ENCODE measurements at regions not wholly inside any gene's neighbourhood (a gene's known extent, or its start where the extent isn't known, plus 50 kb on each side); places are given as distances from the start of the nearest gene placed in this dataset.

DNA sequence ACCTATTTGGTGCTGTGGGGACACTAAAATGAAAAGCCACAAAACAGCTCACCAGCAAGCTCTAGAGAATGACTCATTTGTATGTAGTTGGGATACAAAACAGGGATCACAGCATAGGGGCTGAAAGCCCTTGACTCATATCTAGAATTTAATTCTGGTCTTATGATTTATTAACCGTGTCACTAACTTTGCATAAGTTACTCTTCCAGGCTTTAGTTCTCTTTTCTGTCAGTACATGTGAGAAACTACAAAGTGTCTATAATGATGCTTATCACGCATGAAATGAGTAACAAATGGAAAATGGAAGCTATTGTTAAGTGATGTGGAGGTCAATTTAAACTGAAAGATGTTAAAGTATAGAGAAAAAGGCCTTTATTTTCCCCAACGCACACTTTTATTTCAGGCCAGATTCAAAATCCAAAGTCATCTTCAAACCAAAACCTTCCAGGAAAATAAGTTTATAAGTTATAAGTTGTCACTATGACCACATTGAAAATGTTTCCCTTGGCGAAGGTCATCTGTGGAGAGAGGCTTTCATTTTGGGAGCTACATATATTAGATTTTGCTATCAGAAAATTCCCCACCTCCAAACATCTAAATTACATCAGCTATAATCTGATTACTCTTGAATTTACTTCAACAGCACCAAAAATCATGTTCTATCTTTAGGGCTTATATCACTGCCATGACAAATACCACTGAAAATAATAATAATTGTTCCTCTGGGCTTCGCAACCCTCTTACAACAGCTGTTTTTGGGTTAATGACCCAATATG, 430.5 kb downstream of the MRPL39 start:
- peaks cover 3% of the 10 kb centered on the region; the same call in 1 of the 2 replicates for H3K9me3 ChIP-seq (ENCODE audit: insufficient read depth, low read depth, low read length)
- H3K9ac ChIP-seq (ENCODE audit: low read depth, low read length, poor library complexity, severe bottlenecking), result no peak overlapping the region
- TF ChIP-seq CTCF (conservative IDR thresholded peaks at IDR 0.05; ENCODE audit: low read length) (no peak), EZH2phosphoT487 (IDR thresholded peaks at IDR 0.05; ENCODE audit: borderline replicate concordance) (no peak)
- no peaks in the 10 kb centered on the region for H3K79me2 ChIP-seq (ENCODE audit: insufficient read depth, low read length)
- no peaks in the 10 kb centered on the region for H4K20me1 ChIP-seq (ENCODE audit: insufficient read depth, low read length, poor library complexity, severe bottlenecking)
- no peak overlapping the region for H3K4me2 ChIP-seq (ENCODE audit: low read depth, low read length, poor library complexity, severe bottlenecking)
- no peaks in the 10 kb centered on the region for H3K36me3 ChIP-seq (ENCODE audit: insufficient read depth, low read length)
- H3K4me3 ChIP-seq (ENCODE audit: low read length, poor library complexity, severe bottlenecking), result no peak overlapping the region
- H3K9me2 ChIP-seq (replicated peaks; ENCODE audit: low read depth, low read length), result no peaks in the 10 kb centered on the region
- H2AFZ ChIP-seq (ENCODE audit: low read length), result no peak overlapping the region
- H3F3A ChIP-seq (ENCODE audit: low read depth), result no peaks in the 10 kb centered on the region
- H3K4me1 ChIP-seq (ENCODE audit: insufficient read depth, low read length, poor library complexity, severe bottlenecking), result no peaks in the 10 kb centered on the region
- H3K27me3 ChIP-seq (ENCODE audit: insufficient read depth, low read length, poor library complexity, severe bottlenecking), result no peaks in the 10 kb centered on the region

DNA sequence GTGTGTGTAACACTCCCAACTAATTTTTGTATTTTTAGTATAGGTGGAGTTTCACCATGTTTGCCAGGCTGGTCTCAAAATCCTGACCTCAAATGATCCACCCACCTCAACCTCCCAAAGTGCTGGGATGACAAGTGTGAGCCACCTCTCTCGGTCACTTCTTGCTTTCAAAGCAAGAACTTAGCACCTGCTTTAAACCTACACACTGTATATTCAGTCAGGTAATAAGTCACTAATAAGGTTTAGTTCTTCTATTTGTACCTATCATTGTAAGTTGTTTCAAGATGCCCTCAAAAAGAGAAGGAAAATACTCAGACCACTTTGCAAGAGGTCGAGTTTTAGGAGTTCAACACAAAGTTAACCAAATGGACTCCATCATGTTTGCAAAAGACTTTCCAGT, 431.3 kb downstream of the MRPL39 start:
- H3K9me2 ChIP-seq (replicated peaks; ENCODE audit: low read depth, low read length), result no peaks in the 10 kb centered on the region
- H4K20me1 ChIP-seq (ENCODE audit: insufficient read depth, low read length, poor library complexity, severe bottlenecking), result no peaks in the 10 kb centered on the region
- H3K36me3 ChIP-seq (ENCODE audit: insufficient read depth, low read length), result no peaks in the 10 kb centered on the region
- H2AFZ ChIP-seq (ENCODE audit: low read length), result no peak overlapping the region
- H3K79me2 ChIP-seq (ENCODE audit: insufficient read depth, low read length), result no peaks in the 10 kb centered on the region
- TF ChIP-seq EZH2phosphoT487 (IDR thresholded peaks at IDR 0.05; ENCODE audit: borderline replicate concordance) (no peak), CTCF (conservative IDR thresholded peaks at IDR 0.05; ENCODE audit: low read length) (no peak)
- no peaks in the 10 kb centered on the region for H3K27me3 ChIP-seq (ENCODE audit: insufficient read depth, low read length, poor library complexity, severe bottlenecking)
- H3K4me2 ChIP-seq (ENCODE audit: low read depth, low read length, poor library complexity, severe bottlenecking), result no peak overlapping the region
- no peaks in the 10 kb centered on the region for H3K4me1 ChIP-seq (ENCODE audit: insufficient read depth, low read length, poor library complexity, severe bottlenecking)
- H3F3A ChIP-seq (ENCODE audit: low read depth), result no peaks in the 10 kb centered on the region
- H3K9ac ChIP-seq (ENCODE audit: low read depth, low read length, poor library complexity, severe bottlenecking), result no peak overlapping the region
- peaks cover 3% of the 10 kb centered on the region; the same call in 1 of the 2 replicates for H3K9me3 ChIP-seq (ENCODE audit: insufficient read depth, low read depth, low read length)
- no peak overlapping the region for H3K4me3 ChIP-seq (ENCODE audit: low read length, poor library complexity, severe bottlenecking)

- Histone ChIP-seq H3K4me1 (ENCODE audit: insufficient read depth, low read length, poor library complexity, severe bottlenecking) (no peaks in the 10 kb centered on the region), H3F3A (ENCODE audit: low read depth) (no peaks in the 10 kb centered on the region), H3K36me3 (ENCODE audit: insufficient read depth, low read length) (no peaks in the 10 kb centered on the region), H3K79me2 (ENCODE audit: insufficient read depth, low read length) (no peaks in the 10 kb centered on the region), H3K9me3 (ENCODE audit: insufficient read depth, low read depth, low read length) (no peaks in the 10 kb centered on the region), H3K4me3 (ENCODE audit: low read length, poor library complexity, severe bottlenecking) (no peak overlapping the region), H3K4me2 (ENCODE audit: low read depth, low read length, poor library complexity, severe bottlenecking) (no peak overlapping the region), H3K9me2 (replicated peaks; ENCODE audit: low read depth, low read length) (no peaks in the 10 kb centered on the region), H2AFZ (ENCODE audit: low read length) (no peak overlapping the region), H4K20me1 (ENCODE audit: insufficient read depth, low read length, poor library complexity, severe bottlenecking) (no peaks in the 10 kb centered on the region), H3K27me3 (ENCODE audit: insufficient read depth, low read length, poor library complexity, severe bottlenecking) (no peaks in the 10 kb centered on the region), H3K9ac (ENCODE audit: low read depth, low read length, poor library complexity, severe bottlenecking) (no peak overlapping the region)
- TF ChIP-seq CTCF (conservative IDR thresholded peaks at IDR 0.05; ENCODE audit: low read length), result no peak
- no peak for TF ChIP-seq EZH2phosphoT487 (IDR thresholded peaks at IDR 0.05; ENCODE audit: borderline replicate concordance)
Measured at GRCh38 chr21:25171438-25171837, 435.8 kb downstream of the MRPL39 start.

Data from Loucy (cell line).